ENCODE measurements at regions not wholly inside any gene's neighbourhood (a gene's known extent, or its start where the extent isn't known, plus 50 kb on each side); places are given as distances from the start of the nearest gene placed in this dataset.

- no peaks in the 10 kb centered on the region for H3K9me2 ChIP-seq (replicated peaks; ENCODE audit: insufficient read depth)
- WGBS (ENCODE audit: low lambda C conversion rate, missing lambda C conversion rate): 95% methylated on average over 23 of the region's 26 CpGs
- H3K36me3 ChIP-seq (replicated peaks; ENCODE audit: insufficient read depth, low read depth): no peaks in the 10 kb centered on the region
- no peaks in the 10 kb centered on the region for H4K20me1 ChIP-seq (ENCODE audit: insufficient read depth, poor library complexity, severe bottlenecking)
- H3K79me2 ChIP-seq: no peaks in the 10 kb centered on the region
- no peak overlapping the region for H3K4me3 ChIP-seq
- TF ChIP-seq EZH2 (IDR thresholded peaks at IDR 0.05; ENCODE audit: borderline replicate concordance) (no peak), CTCF (IDR thresholded peaks at IDR 0.05; ENCODE audit: poor library complexity) (no peak), EZH2phosphoT487 (IDR thresholded peaks at IDR 0.05; ENCODE audit: low read depth, severe bottlenecking, unreplicated experiment) (no peak)
- DNase-seq (ENCODE audit: low spot score): no peak
- peak overlapping the region; percentile 80 for H3K4me2 ChIP-seq
- H3K9me3 ChIP-seq (ENCODE audit: low read depth): no peaks in the 10 kb centered on the region
- H3K4me1 ChIP-seq (ENCODE audit: insufficient read depth): no peaks in the 10 kb centered on the region
- peaks cover 7% of the 10 kb centered on the region for H3K27me3 ChIP-seq
- H3K27ac ChIP-seq: no peak overlapping the region
- H2AFZ ChIP-seq: no peak overlapping the region
Measured at GRCh38 chrX:140092121-140092520, 126.8 kb upstream of the CXorf66 start.

GRCh38 chrX:140091125-140091886, 126.0 kb upstream of the CXorf66 start:
- DNase-seq (ENCODE audit: low spot score): peak; percentile 37
- H3K4me3 ChIP-seq: no peak overlapping the region
- TF ChIP-seq EZH2phosphoT487 (IDR thresholded peaks at IDR 0.05; ENCODE audit: low read depth, severe bottlenecking, unreplicated experiment): no peak
- TF ChIP-seq CTCF (IDR thresholded peaks at IDR 0.05; ENCODE audit: poor library complexity): no peak
- TF ChIP-seq EZH2 (IDR thresholded peaks at IDR 0.05; ENCODE audit: borderline replicate concordance): no peak

DNA sequence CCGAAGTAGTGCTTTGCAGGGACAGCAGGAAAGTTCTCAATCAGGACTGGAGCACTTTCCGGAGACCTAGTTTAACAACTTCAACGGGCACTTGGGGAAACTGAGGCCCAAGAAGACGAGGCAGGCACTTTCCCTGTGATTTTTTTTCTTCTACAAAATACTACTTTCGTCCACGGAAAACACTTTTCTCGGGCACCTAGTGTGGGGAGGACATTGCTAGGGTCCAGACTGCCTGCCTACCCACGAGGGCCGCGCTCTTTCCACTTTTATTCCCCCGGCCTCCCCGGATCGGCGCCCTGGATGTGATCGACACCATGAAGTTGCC, 125.4 kb upstream of the CXorf66 start:
- H3K4me3 ChIP-seq: no peak overlapping the region
- H3K4me2 ChIP-seq: peak overlapping the region; percentile 80
- H3K4me1 ChIP-seq (ENCODE audit: insufficient read depth): no peaks in the 10 kb centered on the region
- no peak for TF ChIP-seq EZH2phosphoT487 (IDR thresholded peaks at IDR 0.05; ENCODE audit: low read depth, severe bottlenecking, unreplicated experiment)
- H3K9me2 ChIP-seq (replicated peaks; ENCODE audit: insufficient read depth): no peaks in the 10 kb centered on the region
- H2AFZ ChIP-seq: no peak overlapping the region
- WGBS (ENCODE audit: low lambda C conversion rate, missing lambda C conversion rate): 55% methylated on average over 15 of the region's 15 CpGs
- H3K9me3 ChIP-seq (ENCODE audit: low read depth): no peaks in the 10 kb centered on the region
- no peak for DNase-seq (ENCODE audit: low spot score)
- no peaks in the 10 kb centered on the region for H4K20me1 ChIP-seq (ENCODE audit: insufficient read depth, poor library complexity, severe bottlenecking)
- H3K27me3 ChIP-seq: peaks cover 7% of the 10 kb centered on the region
- no peaks in the 10 kb centered on the region for H3K79me2 ChIP-seq
- H3K27ac ChIP-seq: no peak overlapping the region
- no peaks in the 10 kb centered on the region for H3K36me3 ChIP-seq (replicated peaks; ENCODE audit: insufficient read depth, low read depth)

More at GRCh38 chrX:140091125-140091886, 126.0 kb upstream of the CXorf66 start:
- Histone ChIP-seq H2AFZ (no peak overlapping the region), H3K4me1 (ENCODE audit: insufficient read depth) (no peaks in the 10 kb centered on the region), H3K79me2 (no peaks in the 10 kb centered on the region), H3K36me3 (replicated peaks; ENCODE audit: insufficient read depth, low read depth) (no peaks in the 10 kb centered on the region), H3K27ac (no peak overlapping the region), H3K4me2 (peak overlapping the region; percentile 80), H3K27me3 (peaks cover 7% of the 10 kb centered on the region), H4K20me1 (ENCODE audit: insufficient read depth, poor library complexity, severe bottlenecking) (no peaks in the 10 kb centered on the region), H3K9me2 (replicated peaks; ENCODE audit: insufficient read depth) (no peaks in the 10 kb centered on the region), H3K9me3 (ENCODE audit: low read depth) (no peaks in the 10 kb centered on the region)
- WGBS (ENCODE audit: low lambda C conversion rate, missing lambda C conversion rate): 42% methylated on average over 38 of the region's 88 CpGs

- H3K4me1 ChIP-seq (ENCODE audit: insufficient read depth): no peaks in the 10 kb centered on the region
- 58% methylated on average over 2 of the region's 2 CpGs for WGBS (ENCODE audit: low lambda C conversion rate, missing lambda C conversion rate)
- H3K27me3 ChIP-seq: peaks cover 7% of the 10 kb centered on the region
- no peak overlapping the region for H2AFZ ChIP-seq
- no peak overlapping the region for H3K27ac ChIP-seq
- H4K20me1 ChIP-seq (ENCODE audit: insufficient read depth, poor library complexity, severe bottlenecking): no peaks in the 10 kb centered on the region
- H3K9me3 ChIP-seq (ENCODE audit: low read depth): no peaks in the 10 kb centered on the region
- no peak for TF ChIP-seq CTCF (IDR thresholded peaks at IDR 0.05; ENCODE audit: poor library complexity)
- no peak for TF ChIP-seq EZH2phosphoT487 (IDR thresholded peaks at IDR 0.05; ENCODE audit: low read depth, severe bottlenecking, unreplicated experiment)
- TF ChIP-seq EZH2 (IDR thresholded peaks at IDR 0.05; ENCODE audit: borderline replicate concordance): no peak
- H3K4me3 ChIP-seq: no peak overlapping the region
- no peaks in the 10 kb centered on the region for H3K79me2 ChIP-seq
- DNase-seq (ENCODE audit: low spot score): no peak
- H3K4me2 ChIP-seq: no peak overlapping the region
- H3K36me3 ChIP-seq (replicated peaks; ENCODE audit: insufficient read depth, low read depth): no peaks in the 10 kb centered on the region
- H3K9me2 ChIP-seq (replicated peaks; ENCODE audit: insufficient read depth): no peaks in the 10 kb centered on the region
Measured at GRCh38 chrX:140088438-140088837, 123.1 kb upstream of the CXorf66 start.
